ENCODE measurements at regions not wholly inside any gene's neighbourhood (a gene's known extent, or its start where the extent isn't known, plus 50 kb on each side); places are given as distances from the start of the nearest gene placed in this dataset.

DNA sequence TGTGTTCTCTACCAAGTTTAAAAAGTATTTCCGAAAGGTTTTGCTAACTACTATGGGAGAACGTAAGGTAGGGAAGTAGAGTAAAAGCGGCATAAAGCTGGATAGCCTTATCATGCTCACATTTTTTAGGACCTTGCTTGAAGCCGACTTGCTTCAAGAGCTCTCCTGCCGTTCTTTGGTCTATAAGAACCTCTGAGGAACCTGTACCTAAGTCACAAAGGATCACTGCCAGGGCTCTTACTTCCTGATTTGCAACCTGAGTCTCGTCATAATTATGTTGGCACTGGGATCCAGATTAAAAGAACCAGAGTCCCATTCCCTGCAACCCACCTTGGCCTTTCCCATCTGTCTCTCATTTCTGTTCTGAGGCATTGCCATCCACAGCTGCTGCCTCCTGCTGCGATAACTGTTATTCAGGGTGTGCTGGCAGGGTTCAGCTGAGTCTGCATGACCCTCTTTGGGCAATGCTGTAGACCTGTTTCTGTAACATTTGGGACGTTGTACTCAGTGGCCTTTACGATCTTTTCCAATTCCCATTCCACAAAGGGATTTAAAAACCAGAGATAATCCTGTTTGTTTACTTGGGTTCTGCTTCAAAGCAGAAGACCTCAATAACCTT lies 131.0 kb upstream of the UMPS start:
- no peak overlapping the region for H3K4me2 ChIP-seq (ENCODE audit: low read length)
- H3K9ac ChIP-seq = no peak overlapping the region
- H3K4me3 ChIP-seq (ENCODE audit: low read depth, low read length) = no peak overlapping the region
- no peaks in the 10 kb centered on the region for H3K27me3 ChIP-seq (ENCODE audit: control insufficient read depth, insufficient read depth, low read length)
- no peaks in the 10 kb centered on the region for H3K9me3 ChIP-seq (ENCODE audit: control insufficient read depth, low read length)
- no peak overlapping the region for H3K27ac ChIP-seq
- TF ChIP-seq, protein P1, sequence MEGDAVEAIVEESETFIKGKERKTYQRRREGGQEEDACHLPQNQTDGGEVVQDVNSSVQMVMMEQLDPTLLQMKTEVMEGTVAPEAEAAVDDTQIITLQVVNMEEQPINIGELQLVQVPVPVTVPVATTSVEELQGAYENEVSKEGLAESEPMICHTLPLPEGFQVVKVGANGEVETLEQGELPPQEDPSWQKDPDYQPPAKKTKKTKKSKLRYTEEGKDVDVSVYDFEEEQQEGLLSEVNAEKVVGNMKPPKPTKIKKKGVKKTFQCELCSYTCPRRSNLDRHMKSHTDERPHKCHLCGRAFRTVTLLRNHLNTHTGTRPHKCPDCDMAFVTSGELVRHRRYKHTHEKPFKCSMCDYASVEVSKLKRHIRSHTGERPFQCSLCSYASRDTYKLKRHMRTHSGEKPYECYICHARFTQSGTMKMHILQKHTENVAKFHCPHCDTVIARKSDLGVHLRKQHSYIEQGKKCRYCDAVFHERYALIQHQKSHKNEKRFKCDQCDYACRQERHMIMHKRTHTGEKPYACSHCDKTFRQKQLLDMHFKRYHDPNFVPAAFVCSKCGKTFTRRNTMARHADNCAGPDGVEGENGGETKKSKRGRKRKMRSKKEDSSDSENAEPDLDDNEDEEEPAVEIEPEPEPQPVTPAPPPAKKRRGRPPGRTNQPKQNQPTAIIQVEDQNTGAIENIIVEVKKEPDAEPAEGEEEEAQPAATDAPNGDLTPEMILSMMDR (IDR thresholded peaks at IDR 0.05) = no peak
- H2AFZ ChIP-seq = no peak overlapping the region
- peaks cover 7% of the 10 kb centered on the region for H3K79me2 ChIP-seq
- no peaks in the 10 kb centered on the region for H3K36me3 ChIP-seq (ENCODE audit: control insufficient read depth, insufficient read depth, low read length)
- H3K4me1 ChIP-seq = peaks cover 8% of the 10 kb centered on the region

GRCh38 chr3:124599779-124600693 lies 130.2 kb upstream of the UMPS start:
- no peak overlapping the region for H2AFZ ChIP-seq
- no peak overlapping the region for H3K4me3 ChIP-seq (ENCODE audit: low read depth, low read length)
- no peaks in the 10 kb centered on the region for H3K36me3 ChIP-seq (ENCODE audit: control insufficient read depth, insufficient read depth, low read length)
- TF ChIP-seq, protein P1 (IDR thresholded peaks at IDR 0.05) = no peak
- peaks cover 8% of the 10 kb centered on the region for H3K4me1 ChIP-seq
- no peak overlapping the region for H3K4me2 ChIP-seq (ENCODE audit: low read length)
- no peaks in the 10 kb centered on the region for H3K27me3 ChIP-seq (ENCODE audit: control insufficient read depth, insufficient read depth, low read length)
- no peak overlapping the region for H3K9ac ChIP-seq
- H3K9me3 ChIP-seq (ENCODE audit: control insufficient read depth, low read length) = no peaks in the 10 kb centered on the region
- H3K79me2 ChIP-seq = peaks cover 7% of the 10 kb centered on the region
- no peak overlapping the region for H3K27ac ChIP-seq

DNA sequence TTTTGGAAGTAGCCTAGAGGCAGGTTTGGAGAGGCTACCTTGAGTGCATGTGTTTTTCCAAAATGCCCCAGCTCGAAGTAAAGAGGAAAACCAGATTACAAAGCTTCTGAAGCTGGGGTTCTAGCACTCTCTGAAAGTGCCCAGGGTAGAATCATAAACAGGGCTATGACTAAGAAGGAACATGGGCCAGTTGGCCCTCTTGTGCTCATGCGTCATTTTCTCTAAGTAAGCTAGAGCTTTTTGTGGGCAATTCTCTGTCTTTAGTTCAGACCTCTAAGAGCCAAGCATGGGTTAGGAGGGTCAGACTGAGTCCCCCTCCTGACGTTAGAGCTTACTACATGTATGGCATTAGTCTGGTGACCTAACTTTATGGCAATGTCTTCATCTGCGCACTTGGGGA lies 129.5 kb upstream of the UMPS start:
- H2AFZ ChIP-seq = no peak overlapping the region
- H3K27ac ChIP-seq = no peak overlapping the region
- H3K9me3 ChIP-seq (ENCODE audit: control insufficient read depth, low read length) = no peaks in the 10 kb centered on the region
- no peaks in the 10 kb centered on the region for H3K36me3 ChIP-seq (ENCODE audit: control insufficient read depth, insufficient read depth, low read length)
- H3K79me2 ChIP-seq = peaks cover 7% of the 10 kb centered on the region
- H3K4me3 ChIP-seq (ENCODE audit: low read depth, low read length) = no peak overlapping the region
- peaks cover 6% of the 10 kb centered on the region for H3K4me1 ChIP-seq
- no peak overlapping the region for H3K4me2 ChIP-seq (ENCODE audit: low read length)
- TF ChIP-seq, protein P1 (IDR thresholded peaks at IDR 0.05) = no peak
- no peaks in the 10 kb centered on the region for H3K27me3 ChIP-seq (ENCODE audit: control insufficient read depth, insufficient read depth, low read length)
- H3K9ac ChIP-seq = no peak overlapping the region

- Histone ChIP-seq H3K27ac (no peak overlapping the region), H3K4me1 (peaks cover 6% of the 10 kb centered on the region), H3K36me3 (ENCODE audit: control insufficient read depth, insufficient read depth, low read length) (no peaks in the 10 kb centered on the region), H3K9me3 (ENCODE audit: control insufficient read depth, low read length) (no peaks in the 10 kb centered on the region), H3K4me2 (ENCODE audit: low read length) (no peak overlapping the region), H3K9ac (no peak overlapping the region), H3K79me2 (peaks cover 7% of the 10 kb centered on the region), H2AFZ (no peak overlapping the region), H3K4me3 (ENCODE audit: low read depth, low read length) (no peak overlapping the region), H3K27me3 (ENCODE audit: control insufficient read depth, insufficient read depth, low read length) (no peaks in the 10 kb centered on the region)
- TF ChIP-seq, protein P1 (IDR thresholded peaks at IDR 0.05) = no peak
Measured at GRCh38 chr3:124601190-124601589, 129.1 kb upstream of the UMPS start.

Measured in parathyroid adenoma (tissue), 2 donors.